K562 (cell line): ENCODE measurements at regions not wholly inside any gene's neighbourhood (a gene's known extent, or its start where the extent isn't known, plus 50 kb on each side); places are given as distances from the start of the nearest gene placed in this dataset.

Experiments used
- CAMTA2 ChIP-seq: fragments of 250-450 bp; sonication (Bioruptor Pico); conservative IDR thresholded peaks from 2 replicates; pipeline ENCODE4 v1.5.1; 2022
- CEBPB ChIP-seq: fragments of 450-650 bp; IDR thresholded peaks from 2 replicates; pipeline ENCODE4 v1.6.1; 2016; ENCODE audit warnings: missing genetic modification characterization, missing compliant biosample characterization
- CTCF ChIP-seq, 3 experiments: IDR thresholded peaks in 2 of 3; conservative IDR thresholded peaks in 1 of 3; 2 replicates each; pipeline ENCODE4 v1.5.1; 2011 to 2012; ENCODE audit warnings: low read length in 3 of 3, mild to moderate bottlenecking in 3 of 3, control low read depth in 2 of 3, improper control_type of control experiment in 1 of 3, inconsistent platforms in 1 of 3, low read depth in 1 of 3, mixed read lengths in 1 of 3, moderate library complexity in 1 of 3; ENCODE audit not compliant: insufficient read depth in 2 of 3
- EZH2 ChIP-seq: IDR thresholded peaks from 2 replicates; pipeline ENCODE4 v1.6.1; 2012; ENCODE audit warnings: low read depth, mild to moderate bottlenecking, inconsistent platforms, low read length, borderline replicate concordance
- HMBOX1 ChIP-seq: sonication (generic); IDR thresholded peaks from 2 replicates; pipeline ENCODE4 v1.6.1; 2016
- ILK ChIP-seq: fragments of 450-650 bp; IDR thresholded peaks from 2 replicates; pipeline ENCODE4 v1.6.1; 2016; ENCODE audit warnings: missing genetic modification characterization, low read depth, mild to moderate bottlenecking, missing compliant biosample characterization, moderate library complexity, borderline replicate concordance
- NFE2L1 ChIP-seq: fragments of 450-650 bp; IDR thresholded peaks from 2 replicates; pipeline ENCODE4 v1.6.1; 2016; ENCODE audit warnings: missing genetic modification characterization, low read depth, mild to moderate bottlenecking, missing compliant biosample characterization, moderate library complexity, borderline replicate concordance
- PHB ChIP-seq: fragments of 250-450 bp; sonication (Bioruptor Pico); IDR thresholded peaks from 2 replicates; pipeline ENCODE4 v1.5.0; 2021
- PHF8 ChIP-seq: fragments of 200-600 bp; sonication (generic); IDR thresholded peaks from 2 replicates; pipeline ENCODE4 v1.6.1; 2012; ENCODE audit warnings: mixed run types, mild to moderate bottlenecking, inconsistent platforms, low read length, moderate library complexity, borderline replicate concordance
- REST ChIP-seq, 2 experiments: fragments of 450-650 bp; formaldehyde crosslinking in 1 of 2; IDR thresholded peaks; 2 replicates each; pipeline versions ENCODE4 v1.4.0 to v1.6.1; 2014 to 2020; ENCODE audit warnings: mild to moderate bottlenecking in 2 of 2, borderline replicate concordance in 1 of 2, low read depth in 1 of 2
- RFX5 ChIP-seq: IDR thresholded peaks from 2 replicates; pipeline ENCODE4 v1.6.1; 2011; ENCODE audit warnings: low read depth, mild to moderate bottlenecking, improper control_type of control experiment, low read length
- RNF2 ChIP-seq: sonication (generic); IDR thresholded peaks from 2 replicates; pipeline ENCODE4 v1.6.1; 2016
- TAF1 ChIP-seq: IDR thresholded peaks from 2 replicates; pipeline ENCODE4 v1.6.1; 2011; ENCODE audit warnings: mild to moderate bottlenecking, low read length, moderate library complexity; ENCODE audit not compliant: insufficient read depth, control insufficient read depth, severe bottlenecking; ENCODE audit errors: extremely low read depth
- ZNF121 ChIP-seq: sonication (generic); formaldehyde crosslinking; conservative IDR thresholded peaks from 2 replicates; pipeline ENCODE4 v1.8.0; 2022; ENCODE audit warnings: missing genetic modification reagents

GRCh38 chr10:52424341-52424740, 110.3 kb downstream of the DKK1 start:
- TF ChIP-seq CTCF (IDR thresholded peaks at IDR 0.05 in 2 of 3, conservative IDR thresholded peaks at IDR 0.05 in 1 of 3; ENCODE audit: insufficient read depth in 2 of 3, low read depth in 1 of 3, low read length in 3 of 3) (no peak), CAMTA2 (no peak), CEBPB (no peak), REST (IDR thresholded peaks at IDR 0.05; ENCODE audit: borderline replicate concordance) (no peak), REST (CRISPR knock-in tag; IDR thresholded peaks at IDR 0.05; ENCODE audit: low read depth) (no peak), ZNF121 (CRISPR knock-in tag) (no peak), PHB (CRISPR knock-in tag) (no peak), TAF1 (no peak), RNF2 (no peak), ILK (tag) (no peak), EZH2 (no peak), HMBOX1 (no peak), RFX5 (no peak), NFE2L1 (no peak), PHF8 (no peak)
